Skeletal muscle cell (primary cell): ENCODE measurements at regions not wholly inside any gene's neighbourhood (a gene's known extent, or its start where the extent isn't known, plus 50 kb on each side); places are given as distances from the start of the nearest gene placed in this dataset.
"Not testable (repeated sequence)": the region's sequence is repeated elsewhere in the genome, so short reads cannot be mapped to it uniquely, and the experiment has no call there.

Experiments used
- DNase-seq: peaks from one replicate; pipeline ENCODE4 v3.0.0-alpha.2; 2010; ENCODE audit warnings: low read depth
- H3K4me3 ChIP-seq: 2 replicates; pipeline ENCODE4 v1.5.1; 2011; ENCODE audit warnings: low read depth, mild to moderate bottlenecking, control low read depth, low read length, moderate library complexity

GRCh38 chr2:111249806-111250205 lies 129.1 kb downstream of the BCL2L11 start:
- no peak overlapping the region for H3K4me3 ChIP-seq

DNA sequence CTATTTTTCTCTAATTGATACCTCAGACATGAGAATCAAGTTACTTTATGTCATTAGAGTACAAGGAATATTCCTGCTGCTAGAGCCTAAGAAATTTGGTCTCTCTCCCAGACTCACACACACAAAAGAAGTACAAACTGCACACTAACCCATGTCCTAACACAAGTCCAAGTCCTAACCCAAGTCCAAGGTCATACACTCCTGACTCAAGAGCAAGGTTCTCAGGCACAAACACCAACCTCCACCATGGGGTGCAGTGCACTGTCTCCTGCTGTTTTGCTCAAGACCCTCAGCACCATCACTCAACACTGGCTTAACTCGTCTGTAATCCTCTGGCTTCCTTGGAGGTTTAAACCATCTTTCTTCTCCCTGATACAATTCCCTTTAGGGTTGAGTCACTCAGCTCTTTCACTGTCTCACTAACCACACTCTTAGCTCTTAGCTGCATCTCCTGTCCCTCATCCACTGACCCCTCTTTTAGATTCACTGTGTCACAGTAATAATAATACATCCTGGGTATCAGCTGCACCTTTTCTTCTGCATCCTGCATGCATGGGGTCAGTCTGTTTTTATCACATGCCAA lies 129.8 kb downstream of the BCL2L11 start:
- no peak overlapping the region for H3K4me3 ChIP-seq
- no peak for DNase-seq

More at GRCh38 chr2:111249806-111250205, 129.1 kb downstream of the BCL2L11 start:
- no peak for DNase-seq

- peak; percentile 52 for DNase-seq
- no peak overlapping the region for H3K4me3 ChIP-seq
Measured at GRCh38 chr2:111251711-111252110, 131.0 kb downstream of the BCL2L11 start.

- DNase-seq = no peak
Measured at GRCh38 chr2:111252436-111252835, 131.7 kb downstream of the BCL2L11 start.

DNA sequence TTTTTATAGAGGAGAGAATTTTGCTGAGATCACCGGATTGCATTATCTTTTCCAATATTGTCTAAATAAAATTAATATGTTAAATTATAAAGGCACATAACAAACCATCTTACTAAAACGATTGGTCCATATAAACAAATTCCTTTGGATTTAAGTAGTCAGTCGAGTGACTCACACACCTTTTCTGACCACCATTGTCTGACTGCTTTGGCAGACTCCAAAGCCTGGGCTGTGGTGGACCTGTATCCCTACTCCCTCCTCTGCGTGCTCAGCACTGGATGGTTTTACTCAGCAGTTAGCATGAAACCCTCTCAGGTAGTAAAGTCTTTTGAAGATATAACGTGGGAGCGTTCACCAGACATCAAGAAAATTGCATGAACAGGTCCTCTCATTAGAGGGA lies 134.2 kb downstream of the BCL2L11 start:
- DNase-seq, H3K4me3 ChIP-seq: not testable (repeated sequence)

More at GRCh38 chr2:111252436-111252835, 131.7 kb downstream of the BCL2L11 start:
- H3K4me3 ChIP-seq = no peak overlapping the region

GRCh38 chr2:111256628-111257027 lies 135.9 kb downstream of the BCL2L11 start:
- DNase-seq, H3K4me3 ChIP-seq: not testable (repeated sequence)

GRCh38 chr2:111257607-111258006 lies 136.9 kb downstream of the BCL2L11 start:
- H3K4me3 ChIP-seq, DNase-seq: not testable (repeated sequence)

- not testable (repeated sequence) for H3K4me3 ChIP-seq, DNase-seq
Measured at GRCh38 chr2:111258318-111258717, 137.6 kb downstream of the BCL2L11 start.

DNA sequence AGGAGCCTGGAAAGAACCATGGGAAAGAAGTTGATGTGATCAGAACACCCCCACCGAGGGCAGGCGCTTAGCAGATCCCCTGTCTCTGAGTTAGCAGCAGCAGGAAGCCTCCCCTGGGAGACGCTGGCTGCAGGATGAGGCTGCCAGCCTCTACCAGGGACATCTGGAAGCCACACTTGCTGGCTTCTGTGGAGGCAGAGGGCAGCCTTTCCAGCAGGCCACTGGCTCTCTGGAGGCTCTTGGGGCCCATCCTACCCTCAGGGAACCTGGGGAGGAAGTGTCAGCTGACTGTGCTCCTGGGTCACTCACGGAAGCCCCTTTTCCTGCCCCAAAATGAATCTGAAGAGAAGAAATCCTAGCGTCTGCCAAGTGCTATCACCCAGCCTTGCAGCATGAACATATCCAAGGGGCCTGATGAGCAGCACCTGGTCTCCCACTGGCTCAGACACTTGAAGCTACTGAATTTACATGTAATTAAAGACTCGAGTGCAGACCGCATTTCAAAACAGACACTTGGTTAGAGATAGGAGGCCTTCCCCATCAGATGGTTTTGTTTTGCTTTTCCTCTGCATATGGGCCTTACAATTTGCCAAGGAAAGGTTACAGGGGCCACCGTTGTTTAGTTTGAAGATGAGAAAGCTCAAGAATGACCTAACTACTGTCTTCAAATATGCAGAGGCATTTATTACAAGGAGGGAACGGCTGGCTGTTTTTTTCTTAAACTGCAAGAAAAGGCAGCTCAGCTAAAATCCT lies 142.1 kb downstream of the BCL2L11 start:
- not testable (repeated sequence) for DNase-seq, H3K4me3 ChIP-seq

DNA sequence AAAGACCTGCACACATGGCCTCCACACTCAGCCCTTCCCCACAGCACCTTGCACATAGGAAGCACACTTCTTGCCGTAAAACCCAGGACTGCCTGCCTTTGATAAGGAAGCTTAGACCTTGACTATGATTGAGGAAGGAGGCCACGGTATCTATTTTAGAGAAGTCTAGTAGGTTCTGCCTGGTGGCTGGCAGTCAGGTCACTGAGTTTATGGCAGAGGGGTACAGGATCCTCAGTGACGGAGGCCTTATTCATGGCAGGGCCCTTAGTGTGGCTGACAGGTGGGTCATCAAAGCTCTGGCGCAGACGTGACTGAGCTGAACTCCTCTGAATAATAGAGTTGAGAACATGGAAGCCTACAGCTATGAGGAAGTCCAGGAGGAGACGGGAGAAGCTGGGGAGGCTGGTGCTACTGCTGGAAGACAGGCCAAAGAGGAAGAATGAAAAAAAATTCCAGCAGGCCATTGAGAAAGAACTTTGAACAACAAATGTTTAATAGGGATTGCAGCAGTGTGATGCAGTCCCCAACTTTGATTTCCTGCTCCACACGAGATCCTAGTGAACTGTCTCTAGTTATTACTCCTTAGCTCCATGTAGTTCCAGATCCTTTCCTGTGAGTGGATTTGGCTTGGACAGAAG lies 142.8 kb downstream of the BCL2L11 start:
- DNase-seq, H3K4me3 ChIP-seq: not testable (repeated sequence)

DNA sequence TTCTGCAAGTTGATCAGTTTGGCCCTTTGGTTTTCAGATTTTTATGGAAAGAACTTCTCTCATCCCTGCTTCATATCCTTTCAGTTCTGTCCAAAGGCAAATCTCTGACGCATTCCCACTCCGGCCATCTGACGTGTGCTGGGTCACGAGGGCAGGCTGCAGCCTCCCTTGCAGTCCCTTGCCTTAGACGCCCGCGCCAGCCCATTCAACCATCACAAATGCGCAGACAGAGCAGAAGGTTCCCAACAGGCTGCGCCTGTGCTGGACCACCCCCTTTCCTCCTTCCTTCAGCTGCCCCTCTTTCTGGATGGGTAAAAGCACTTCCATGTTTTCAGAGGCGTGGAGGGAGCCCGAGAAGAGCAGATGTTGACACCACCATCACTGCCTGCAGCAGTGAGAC lies 144.2 kb downstream of the BCL2L11 start:
- not testable (repeated sequence) for DNase-seq, H3K4me3 ChIP-seq

DNA sequence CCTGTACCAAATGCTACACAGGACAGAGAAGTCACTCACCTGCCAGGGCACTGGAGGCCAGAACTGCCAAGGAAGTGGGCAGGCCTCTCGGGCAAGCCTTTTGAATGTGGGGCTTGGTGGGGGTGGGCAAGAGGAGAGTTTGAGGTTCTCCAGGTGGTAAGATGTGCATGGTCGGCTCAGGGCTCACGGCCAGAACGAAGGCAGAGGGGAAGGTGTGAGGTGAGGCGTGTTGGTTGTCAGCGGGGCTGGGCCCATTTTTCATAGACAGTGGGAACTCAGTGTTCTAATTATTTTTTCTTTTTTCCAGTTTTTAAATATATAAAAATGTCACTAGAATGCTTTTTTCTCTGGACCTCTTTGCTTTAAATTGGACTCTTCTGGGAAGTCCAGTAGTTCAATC lies 145.8 kb downstream of the BCL2L11 start:
- not testable (repeated sequence) for DNase-seq, H3K4me3 ChIP-seq

DNA sequence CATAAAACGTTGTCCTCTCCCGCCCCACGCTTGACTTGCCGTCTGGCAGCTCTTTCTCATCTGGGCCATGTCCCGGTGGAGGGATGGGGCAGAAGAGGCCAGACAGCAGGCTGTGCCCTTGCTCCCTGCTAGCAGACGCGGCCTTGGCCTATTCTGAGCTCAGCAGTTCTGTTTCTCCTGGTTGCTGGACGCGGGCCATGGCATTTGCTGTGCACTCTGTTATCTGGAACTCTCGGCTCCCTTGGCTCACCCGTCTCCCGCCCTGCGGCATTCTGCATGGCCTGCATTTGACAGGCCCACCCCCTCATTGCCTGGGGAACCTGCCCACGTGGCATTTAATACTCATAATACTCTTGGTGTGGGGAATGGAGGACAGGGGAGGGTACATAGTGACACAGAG lies 146.3 kb downstream of the BCL2L11 start:
- not testable (repeated sequence) for DNase-seq

GRCh38 chr2:111269761-111270323 lies 149.1 kb downstream of the BCL2L11 start:
- DNase-seq, H3K4me3 ChIP-seq: not testable (repeated sequence)

More for the DNA sequence above, 146.3 kb downstream of the BCL2L11 start:
- not testable (repeated sequence) for H3K4me3 ChIP-seq

DNA sequence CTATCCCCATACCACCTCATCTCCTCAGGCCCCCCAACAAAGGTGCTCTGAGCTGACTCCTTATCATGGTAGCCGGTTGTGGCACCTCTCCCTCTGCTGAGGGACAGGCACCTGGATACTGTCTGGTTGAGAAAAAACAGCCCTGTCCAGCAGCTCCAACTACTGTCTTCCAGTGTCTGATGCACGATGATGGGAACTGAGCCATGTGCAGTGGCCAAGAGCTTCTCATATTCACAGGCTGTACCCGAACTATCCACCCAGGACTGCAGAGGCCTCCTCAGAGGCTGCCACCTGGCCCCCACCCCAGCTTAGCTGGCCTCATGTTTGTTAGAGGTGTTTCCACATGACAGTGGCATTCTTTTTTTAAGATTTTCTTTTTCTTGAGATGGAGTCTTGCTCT lies 149.9 kb downstream of the BCL2L11 start:
- DNase-seq = not testable (repeated sequence)

GRCh38 chr2:111271647-111272304 lies 151.1 kb downstream of the BCL2L11 start:
- not testable (repeated sequence) for H3K4me3 ChIP-seq, DNase-seq

More for the DNA sequence above, 149.9 kb downstream of the BCL2L11 start:
- not testable (repeated sequence) for H3K4me3 ChIP-seq

DNA sequence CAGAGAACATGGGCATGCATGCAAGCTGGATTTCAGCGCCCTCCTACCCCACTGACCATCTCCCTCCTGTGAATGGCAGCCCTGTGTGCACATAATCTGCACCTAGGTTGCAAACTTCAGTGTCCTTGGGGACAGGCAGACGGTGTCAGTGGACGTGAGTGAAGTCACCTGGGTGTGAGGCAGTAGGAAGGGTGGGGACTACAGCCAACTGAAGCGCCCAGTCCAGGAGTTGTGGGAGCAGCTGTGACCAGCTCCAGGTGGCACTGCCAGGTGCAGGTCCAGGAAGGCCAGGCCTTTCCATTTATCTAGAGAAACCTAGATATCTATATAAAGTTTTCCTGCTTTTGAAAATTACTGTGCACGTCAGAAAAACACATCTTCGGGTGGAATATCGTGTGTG lies 152.3 kb downstream of the BCL2L11 start:
- H3K4me3 ChIP-seq, DNase-seq: not testable (repeated sequence)

DNA sequence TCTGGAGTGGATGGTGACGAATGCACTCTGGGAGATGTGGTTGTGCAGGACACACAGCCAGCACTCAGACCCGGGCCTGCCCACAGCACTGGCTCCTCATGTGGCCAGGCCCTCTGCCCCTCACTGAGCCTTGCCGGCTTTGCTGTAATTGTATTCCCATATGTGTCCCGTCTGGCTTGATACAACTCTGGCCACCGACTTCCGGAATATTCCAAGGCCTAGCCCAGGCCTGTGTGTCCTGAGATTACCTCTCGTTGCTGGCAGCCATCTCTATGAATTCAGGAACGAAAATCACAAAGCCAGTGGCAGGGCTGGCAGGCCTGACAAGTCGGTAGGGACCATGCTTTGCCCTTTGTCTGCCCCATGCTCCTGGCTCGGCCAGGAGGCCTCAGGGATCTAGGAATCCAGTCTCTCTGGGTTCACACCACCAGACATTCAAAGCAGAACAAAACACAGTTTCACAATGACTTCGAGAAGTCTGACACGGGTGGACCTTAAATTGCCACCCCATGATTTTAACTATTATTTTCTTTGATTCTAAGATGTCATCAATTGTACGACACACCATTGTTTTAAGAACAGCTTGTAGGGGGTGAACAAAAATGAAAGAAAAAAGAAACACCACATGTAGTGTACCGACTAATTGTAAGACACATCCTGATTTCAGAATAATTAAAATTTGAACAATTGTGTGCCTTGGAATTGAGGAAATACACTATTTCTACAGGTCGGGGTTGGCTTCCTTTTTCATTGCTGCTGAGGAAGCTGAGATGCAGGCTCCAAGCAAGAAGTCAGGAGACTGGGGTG lies 154.5 kb downstream of the BCL2L11 start:
- not testable (repeated sequence) for H3K4me3 ChIP-seq, DNase-seq

DNA sequence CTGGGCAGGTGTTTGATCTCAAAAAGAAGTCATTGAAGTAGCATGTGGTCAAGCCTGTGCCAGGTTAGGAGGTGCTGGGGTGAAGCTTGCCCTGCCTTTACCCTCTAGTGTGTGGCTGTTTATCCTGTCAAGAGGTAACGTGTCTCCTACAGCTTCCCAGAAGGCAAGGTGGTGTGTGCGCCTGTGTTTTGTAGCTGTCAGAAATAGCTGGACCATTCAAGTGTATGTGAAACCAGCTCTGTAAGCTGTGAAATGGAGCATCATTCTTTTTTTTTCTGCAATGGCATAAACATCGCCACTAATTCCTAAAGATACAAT lies 155.1 kb downstream of the BCL2L11 start:
- DNase-seq, H3K4me3 ChIP-seq: not testable (repeated sequence)
